Right lobe of liver (tissue), 4 donors: ENCODE measurements at regions not wholly inside any gene's neighbourhood (a gene's known extent, or its start where the extent isn't known, plus 50 kb on each side); places are given as distances from the start of the nearest gene placed in this dataset.

Experiments used
- CTCF ChIP-seq, 4 donors: fragments of 200-600 bp in 3 of 4; fragments of 450-650 bp in 1 of 4; IDR thresholded peaks; one replicate each; pipeline versions ENCODE4 v1.5.1 to v1.8.0; 2016 to 2022; ENCODE audit warnings: antibody characterized with exemption in 4 of 4, mild to moderate bottlenecking in 2 of 4
- POLR2A ChIP-seq: fragments of 450-650 bp; IDR thresholded peaks from one replicate; pipeline ENCODE4 v1.6.1; 2017; ENCODE audit warnings: antibody characterized with exemption, mild to moderate bottlenecking
- donor health status: DM: no; HTN: no; CAD: no.
- donor health status: DM: no; HTN: no; CAD: no.
- donor health status: DM: no; HTN: yes; CAD: no.

DNA sequence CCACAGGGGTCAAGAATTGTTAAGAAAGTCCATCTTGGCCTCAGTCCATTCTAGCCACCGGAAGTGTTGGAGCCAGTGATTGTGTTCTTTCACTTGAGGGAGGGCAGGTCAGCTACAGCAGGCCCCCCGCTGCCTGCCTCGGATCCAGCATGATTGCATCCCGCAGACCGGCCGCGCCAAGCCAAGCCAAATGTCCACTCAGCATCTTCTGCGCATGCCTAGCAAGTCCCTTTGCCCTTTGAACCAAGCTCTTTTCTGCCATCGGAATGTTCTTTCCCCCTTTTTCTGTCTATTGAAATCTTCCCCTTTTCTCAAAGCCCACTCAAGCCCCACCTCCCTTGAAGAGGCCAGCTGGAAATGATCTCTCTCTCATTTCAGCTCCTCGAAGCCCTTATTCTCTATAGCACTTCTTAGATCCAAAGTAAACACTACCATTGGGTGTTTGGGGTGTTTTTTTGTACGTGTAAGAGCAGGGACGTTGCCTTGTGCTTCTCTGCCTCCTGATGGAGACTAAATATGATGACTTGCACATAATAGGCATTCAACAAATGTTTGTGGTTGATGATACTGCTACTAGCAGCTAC is 147.8 kb upstream of the BCOR start:
- TF ChIP-seq CTCF (IDR thresholded peaks at IDR 0.05) = no peak
- no peak for TF ChIP-seq POLR2A
